Epithelial cell of esophagus (primary cell): ENCODE measurements at regions not wholly inside any gene's neighbourhood (a gene's known extent, or its start where the extent isn't known, plus 50 kb on each side); places are given as distances from the start of the nearest gene placed in this dataset.
A peak's percentile ranks its signal among the peaks of the same experiment; 100 is the strongest.

ENCODE experiments used
- DNase-seq: peaks from one replicate; pipeline ENCODE4 v3.0.0; 2010; ENCODE audit warnings: low read depth
- H3K4me3 ChIP-seq: 2 replicates; pipeline ENCODE4 v1.5.1; 2011; ENCODE audit warnings: mild to moderate bottlenecking, low read length, control low read depth
- TF ChIP-seq, protein P1 (sequence below): IDR thresholded peaks from 2 replicates; pipeline ENCODE4 v1.5.1; 2011; ENCODE audit warnings: low read depth, mild to moderate bottlenecking, low read length, control low read depth, inconsistent platforms; ENCODE audit not compliant: insufficient read depth; ENCODE audit errors: missing control alignments

DNA sequence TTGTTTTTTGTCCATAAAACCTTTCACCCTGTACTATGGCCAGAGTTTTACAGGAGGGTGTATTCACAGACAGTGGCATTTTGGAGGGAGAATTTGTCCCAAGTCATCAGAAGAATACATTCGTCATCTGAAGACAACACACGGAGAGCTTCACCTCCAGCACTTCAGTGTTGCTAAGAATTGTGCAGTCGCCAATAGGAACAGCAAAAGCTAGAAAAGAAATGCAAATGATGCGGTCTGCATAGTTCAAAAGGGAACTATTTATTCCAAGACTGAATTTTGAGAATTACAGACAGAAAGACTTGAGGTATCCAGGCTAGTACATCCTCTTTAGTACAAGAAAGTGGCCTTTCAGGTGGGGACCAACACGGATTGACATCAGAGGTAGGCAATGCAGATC lies 399.2 kb upstream of the KIF2A start:
- H3K4me3 ChIP-seq = no peak overlapping the region
- DNase-seq = no peak
- TF ChIP-seq, protein P1, sequence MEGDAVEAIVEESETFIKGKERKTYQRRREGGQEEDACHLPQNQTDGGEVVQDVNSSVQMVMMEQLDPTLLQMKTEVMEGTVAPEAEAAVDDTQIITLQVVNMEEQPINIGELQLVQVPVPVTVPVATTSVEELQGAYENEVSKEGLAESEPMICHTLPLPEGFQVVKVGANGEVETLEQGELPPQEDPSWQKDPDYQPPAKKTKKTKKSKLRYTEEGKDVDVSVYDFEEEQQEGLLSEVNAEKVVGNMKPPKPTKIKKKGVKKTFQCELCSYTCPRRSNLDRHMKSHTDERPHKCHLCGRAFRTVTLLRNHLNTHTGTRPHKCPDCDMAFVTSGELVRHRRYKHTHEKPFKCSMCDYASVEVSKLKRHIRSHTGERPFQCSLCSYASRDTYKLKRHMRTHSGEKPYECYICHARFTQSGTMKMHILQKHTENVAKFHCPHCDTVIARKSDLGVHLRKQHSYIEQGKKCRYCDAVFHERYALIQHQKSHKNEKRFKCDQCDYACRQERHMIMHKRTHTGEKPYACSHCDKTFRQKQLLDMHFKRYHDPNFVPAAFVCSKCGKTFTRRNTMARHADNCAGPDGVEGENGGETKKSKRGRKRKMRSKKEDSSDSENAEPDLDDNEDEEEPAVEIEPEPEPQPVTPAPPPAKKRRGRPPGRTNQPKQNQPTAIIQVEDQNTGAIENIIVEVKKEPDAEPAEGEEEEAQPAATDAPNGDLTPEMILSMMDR = no peak

DNA sequence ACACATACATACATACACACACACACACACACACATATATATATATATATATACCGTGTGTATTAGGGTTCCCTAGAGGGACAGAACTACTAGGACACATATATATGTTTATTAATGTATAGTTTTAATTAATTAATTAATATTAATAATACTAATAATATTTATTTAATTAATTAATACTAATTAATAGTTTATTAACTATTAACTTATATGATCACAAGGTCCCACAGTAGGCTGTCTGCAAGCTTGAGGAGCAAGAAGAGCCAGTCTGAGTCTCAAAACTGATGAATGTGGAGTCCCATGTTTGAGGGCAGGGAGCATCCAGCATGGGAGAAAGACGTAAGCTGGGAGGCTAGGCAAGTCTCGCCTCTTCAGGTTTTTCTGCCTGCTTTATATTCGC lies 398.0 kb upstream of the KIF2A start:
- no peak overlapping the region for H3K4me3 ChIP-seq
- TF ChIP-seq, protein P1 = no peak
- DNase-seq = no peak

DNA sequence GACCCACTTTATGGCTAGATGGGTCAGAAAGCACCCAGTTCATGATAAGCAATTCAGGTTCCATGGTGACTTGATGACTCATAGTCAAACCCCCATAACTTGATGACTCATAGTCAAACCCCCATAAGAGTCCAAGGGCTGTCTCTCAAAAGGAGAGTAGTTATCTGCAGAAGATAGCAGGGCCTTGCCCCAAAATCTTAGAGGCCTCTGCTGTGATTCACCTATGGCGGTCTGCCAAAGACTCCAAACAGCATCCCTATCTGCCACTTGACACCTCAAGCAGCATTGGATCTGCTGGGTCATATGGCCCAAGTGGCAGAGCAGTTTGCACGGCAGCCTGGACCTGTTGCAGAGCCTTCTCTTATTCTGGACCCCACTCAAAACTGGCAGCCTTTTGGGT lies 395.2 kb upstream of the KIF2A start:
- TF ChIP-seq, protein P1 = no peak
- peak; percentile 41 for DNase-seq
- H3K4me3 ChIP-seq = no peak overlapping the region

DNA sequence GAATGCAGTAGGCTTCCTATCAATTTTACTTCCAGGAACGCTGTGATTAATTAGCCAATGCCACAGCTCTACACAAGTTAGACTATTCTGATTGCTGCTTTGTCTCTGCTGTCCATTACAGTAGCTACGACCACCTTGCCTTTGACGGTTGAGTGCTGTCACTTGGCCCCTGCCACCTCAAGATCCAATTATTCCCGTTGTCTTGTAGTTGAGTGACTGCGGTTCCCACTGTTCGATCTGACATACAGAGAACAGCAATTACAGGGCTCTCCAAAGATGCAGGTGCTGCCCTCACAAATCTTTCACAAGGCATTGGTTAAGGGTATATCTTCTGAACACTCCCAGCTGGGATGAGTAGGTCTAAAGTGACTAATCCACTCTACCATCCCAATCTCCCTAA lies 393.4 kb upstream of the KIF2A start:
- DNase-seq = no peak
- no peak overlapping the region for H3K4me3 ChIP-seq
- TF ChIP-seq, protein P1 = no peak

DNA sequence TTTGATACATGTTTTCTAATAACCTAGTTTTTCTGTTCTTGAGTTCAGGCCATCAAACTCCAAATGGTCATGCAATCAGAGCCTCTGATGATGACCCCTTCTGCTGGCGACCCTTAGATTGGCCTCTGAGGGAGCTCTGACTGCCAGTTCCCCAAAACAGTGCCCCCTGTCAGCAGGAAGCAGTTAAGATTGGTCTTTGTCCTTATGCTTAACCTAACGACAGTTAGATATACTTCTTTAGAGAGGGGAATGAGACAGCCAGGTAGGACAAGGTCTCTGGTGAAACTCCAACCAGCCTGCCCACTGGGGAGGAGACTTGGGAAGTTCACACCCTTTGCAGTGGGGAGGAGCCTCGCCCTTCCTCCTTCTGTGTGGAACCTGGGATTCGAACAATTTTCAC lies 390.4 kb upstream of the KIF2A start:
- DNase-seq = no peak
- TF ChIP-seq, protein P1 = no peak
- H3K4me3 ChIP-seq = no peak overlapping the region

DNA sequence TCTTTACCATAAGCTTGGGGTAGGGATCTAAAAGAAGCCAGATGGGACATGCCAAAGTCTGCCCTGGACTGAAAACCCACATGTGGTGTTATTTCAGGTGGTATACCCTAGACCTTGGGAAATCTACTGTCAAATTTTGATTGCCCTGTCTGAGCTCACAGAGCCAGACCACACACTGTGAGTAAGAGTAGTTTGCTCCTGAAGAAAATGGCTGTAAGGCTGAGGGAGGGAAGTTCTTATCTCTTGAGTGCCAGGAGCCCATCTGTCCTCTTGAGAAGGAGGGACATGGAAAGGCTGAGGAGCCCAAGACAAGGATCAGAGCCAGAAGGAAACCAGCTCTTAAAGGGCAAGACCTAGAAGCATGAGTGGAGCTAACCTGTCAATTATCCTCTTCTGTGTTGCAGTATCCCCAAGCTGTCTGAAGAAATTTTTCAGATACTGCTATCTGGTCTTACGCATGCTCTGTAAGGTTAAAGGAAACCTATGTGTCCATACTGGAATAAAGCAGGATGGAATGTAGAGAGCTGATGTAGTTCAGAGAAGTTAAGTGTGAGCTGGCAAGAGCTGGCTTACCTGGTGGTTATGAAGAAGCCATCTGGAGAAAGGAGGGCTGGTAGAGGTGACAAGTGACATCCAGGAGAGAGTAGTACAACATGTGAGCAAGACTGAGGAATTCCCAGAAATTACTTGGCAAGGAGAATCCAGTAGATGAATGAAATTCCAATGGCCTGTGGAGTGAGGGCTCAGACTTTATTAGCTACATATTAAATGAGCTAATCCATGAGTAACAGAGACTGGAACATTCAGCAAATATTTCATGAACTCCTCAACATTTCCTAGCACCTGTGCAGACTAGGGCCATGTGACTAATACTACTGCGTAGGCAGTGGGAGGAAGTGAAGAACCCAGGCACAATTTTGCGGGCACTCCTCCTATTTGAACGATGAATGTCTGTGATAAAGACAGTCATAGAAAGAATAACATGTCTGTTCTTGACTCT lies 389.1 kb upstream of the KIF2A start:
- TF ChIP-seq, protein P1 = no peak
- peak; percentile 98 for DNase-seq

More for the DNA sequence above, 389.1 kb upstream of the KIF2A start:
- no peak overlapping the region for H3K4me3 ChIP-seq
